ENCODE measurements at regions not wholly inside any gene's neighbourhood (a gene's known extent, or its start where the extent isn't known, plus 50 kb on each side); places are given as distances from the start of the nearest gene placed in this dataset.
A peak's percentile ranks its signal among the peaks of the same experiment; 100 is the strongest.

DNA sequence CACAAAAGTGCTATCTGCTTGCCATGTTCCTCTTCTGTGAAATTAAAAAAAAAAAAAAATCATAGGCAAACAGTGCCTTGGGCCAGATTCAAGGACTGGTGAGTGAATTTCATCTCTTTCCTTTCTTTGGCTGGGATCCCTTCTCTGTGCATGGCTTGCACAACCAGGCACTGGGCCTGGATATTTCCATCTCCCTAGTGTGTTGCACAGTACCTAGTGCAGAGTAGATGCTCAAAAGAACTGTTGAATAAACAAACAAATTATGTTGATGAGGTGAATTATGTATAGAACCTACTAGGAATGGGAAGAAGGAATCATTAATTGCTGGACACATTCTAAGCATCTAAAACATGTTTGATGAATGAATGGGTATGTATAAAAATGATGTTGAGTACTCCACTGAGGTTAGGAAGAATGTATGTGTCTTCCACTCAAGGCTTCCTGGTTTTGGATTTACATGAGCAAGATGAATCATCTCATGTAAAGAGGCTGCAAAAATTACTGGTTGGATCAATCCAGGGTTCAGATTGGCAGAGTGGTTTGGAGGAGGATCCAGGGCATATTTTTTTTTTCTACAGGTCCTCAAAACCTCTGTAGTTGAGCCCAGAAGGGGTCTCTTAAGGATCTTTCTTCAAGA is 93.2 kb downstream of the EMP1 start:
- DNase-seq (ENCODE audit: low read depth in 3 of 3), result no peak

DNA sequence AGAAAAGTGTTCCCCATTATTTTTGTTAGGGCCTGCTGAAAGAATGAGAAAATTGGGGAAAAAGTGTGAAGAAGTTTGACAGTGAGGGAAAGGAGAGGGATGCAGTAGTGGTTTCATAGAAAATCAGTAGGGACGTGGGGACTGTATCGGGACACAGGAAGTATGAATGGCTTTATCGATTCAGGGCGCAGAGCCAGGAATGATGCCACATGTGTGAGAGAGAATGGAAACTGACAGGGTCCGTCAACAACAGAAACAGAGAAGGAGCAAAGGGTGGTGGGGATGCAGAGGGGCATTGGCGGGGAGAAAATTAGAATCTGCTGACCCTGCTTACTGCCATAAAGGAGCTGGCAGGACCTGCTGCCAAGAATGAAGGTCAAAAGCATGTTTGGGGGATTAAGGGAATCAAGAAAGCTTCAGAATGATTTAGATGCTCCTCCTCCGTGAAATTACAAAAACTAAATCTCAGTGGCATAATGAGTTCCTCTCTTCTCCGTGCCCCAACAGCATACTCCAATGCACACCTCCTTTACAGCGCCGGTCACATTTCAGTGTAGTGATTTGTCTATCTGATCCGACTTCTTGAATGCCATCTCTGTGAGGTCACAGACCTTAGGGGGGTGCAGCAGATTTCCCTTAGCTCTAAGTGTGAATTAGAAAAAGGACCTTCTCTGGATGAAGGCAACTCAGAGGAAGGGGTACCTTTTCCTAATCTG is 92.6 kb downstream of the EMP1 start:
- DNase-seq (ENCODE audit: low read depth in 3 of 3), result no peak

DNA sequence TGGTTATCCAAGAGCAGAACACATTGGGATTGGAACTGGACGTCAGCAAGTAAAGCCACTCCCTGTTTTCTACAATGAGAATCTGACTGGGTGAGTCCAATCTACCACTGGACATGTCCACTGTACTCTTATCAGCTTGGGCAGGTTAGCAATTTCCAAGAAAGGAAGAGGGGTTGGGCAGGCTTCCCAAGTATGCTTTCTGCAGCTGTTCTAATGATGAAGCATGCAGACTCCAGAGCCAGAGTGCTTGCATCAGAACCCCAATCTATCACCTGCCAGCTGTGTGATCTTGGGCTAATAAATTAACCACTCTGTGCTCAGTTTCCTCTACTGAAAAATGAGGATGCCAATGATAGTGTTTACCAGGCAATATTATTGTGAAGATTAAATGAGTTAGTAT is 92.0 kb downstream of the EMP1 start:
- DNase-seq (ENCODE audit: low read depth in 3 of 3), result no peak

DNA sequence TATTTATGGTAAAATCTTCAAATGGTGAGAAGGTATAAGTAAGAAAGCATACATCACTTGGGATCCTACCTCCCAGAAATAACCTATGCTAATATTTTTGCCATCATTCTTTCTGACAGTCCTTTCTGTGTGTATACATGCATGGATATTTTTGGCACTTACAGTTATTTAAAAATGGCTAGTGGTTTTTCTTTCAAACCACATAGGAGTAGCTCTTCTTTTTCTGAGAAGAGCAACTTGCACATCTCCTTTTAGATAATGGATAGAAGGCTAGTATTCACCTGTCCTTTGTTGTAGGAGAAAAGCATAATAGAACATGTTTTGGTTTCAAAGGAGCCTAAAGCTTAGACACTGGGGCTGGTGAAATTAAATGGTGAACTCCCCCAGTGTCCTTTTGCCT is 87.3 kb downstream of the EMP1 start:
- no peak for DNase-seq (ENCODE audit: low read depth in 3 of 3)

DNA sequence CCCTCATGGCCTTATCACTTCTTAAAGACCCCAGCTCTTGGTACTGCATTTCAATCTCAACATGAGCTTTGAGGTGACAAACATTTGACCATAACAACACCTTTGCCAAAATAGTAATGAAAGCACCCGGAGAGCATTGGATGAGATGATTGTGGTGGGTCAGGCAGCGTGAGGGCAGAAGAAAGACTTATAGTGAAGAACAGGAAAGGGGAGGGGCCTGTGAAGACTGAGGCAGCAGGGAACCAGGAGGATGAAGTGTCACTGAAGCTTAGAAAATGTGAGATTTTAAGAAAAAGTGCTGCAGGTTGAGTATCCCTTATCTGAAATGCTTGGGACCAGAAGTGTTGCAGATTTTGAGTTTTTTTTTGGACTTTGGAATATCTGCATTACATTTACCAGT is 86.3 kb downstream of the EMP1 start:
- DNase-seq (ENCODE audit: low read depth in 3 of 3), result no peak

DNA sequence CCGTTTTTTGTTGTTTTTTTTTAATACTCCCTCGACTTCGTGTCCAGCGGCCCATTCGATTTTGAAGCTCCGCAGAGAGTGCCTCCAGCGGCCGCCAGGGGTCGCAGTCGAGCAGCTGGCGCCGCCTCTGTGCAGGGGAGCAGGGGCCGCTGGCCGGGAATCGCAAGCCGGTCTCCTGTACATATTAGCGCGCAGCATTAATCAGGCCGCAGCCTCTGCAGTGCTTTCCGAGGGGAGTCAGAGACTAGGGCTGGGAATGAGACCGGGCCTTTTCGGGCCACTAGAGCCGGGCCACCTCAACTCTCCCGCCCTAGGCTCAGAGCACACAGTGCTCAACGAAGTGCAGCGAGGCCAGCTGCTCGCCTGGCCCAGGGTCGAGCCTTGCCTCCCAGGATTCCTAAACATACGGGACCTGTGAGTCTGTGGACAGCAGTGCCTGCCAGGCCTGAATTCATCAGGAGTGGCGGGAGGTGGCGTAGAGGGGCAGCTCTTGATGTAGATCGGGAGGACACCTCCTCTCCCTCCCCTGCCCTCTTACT is 81.8 kb downstream of the EMP1 start:
- peak; percentile 19 to 35 (median 35) for DNase-seq (ENCODE audit: low read depth in 3 of 3)

DNA sequence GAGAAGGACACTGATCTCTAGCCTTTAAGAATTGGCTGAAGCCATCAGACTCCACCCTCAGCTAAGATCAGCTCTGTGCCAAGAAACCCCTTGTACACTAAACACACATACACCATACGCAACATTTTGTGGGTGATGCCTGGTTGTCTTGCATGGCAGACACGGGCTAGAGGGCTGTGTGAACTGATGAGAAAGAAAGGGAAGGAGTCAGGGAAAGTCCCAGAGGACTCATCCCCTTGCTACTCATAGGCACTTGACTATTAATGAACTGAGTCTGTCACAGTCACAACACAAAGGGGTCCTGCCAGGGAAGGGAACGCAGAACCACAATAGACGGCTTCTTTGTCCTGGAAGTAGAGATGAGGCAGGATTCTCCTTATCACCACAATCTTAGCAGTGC is 80.8 kb downstream of the EMP1 start:
- DNase-seq (ENCODE audit: low read depth in 3 of 3), result no peak

DNA sequence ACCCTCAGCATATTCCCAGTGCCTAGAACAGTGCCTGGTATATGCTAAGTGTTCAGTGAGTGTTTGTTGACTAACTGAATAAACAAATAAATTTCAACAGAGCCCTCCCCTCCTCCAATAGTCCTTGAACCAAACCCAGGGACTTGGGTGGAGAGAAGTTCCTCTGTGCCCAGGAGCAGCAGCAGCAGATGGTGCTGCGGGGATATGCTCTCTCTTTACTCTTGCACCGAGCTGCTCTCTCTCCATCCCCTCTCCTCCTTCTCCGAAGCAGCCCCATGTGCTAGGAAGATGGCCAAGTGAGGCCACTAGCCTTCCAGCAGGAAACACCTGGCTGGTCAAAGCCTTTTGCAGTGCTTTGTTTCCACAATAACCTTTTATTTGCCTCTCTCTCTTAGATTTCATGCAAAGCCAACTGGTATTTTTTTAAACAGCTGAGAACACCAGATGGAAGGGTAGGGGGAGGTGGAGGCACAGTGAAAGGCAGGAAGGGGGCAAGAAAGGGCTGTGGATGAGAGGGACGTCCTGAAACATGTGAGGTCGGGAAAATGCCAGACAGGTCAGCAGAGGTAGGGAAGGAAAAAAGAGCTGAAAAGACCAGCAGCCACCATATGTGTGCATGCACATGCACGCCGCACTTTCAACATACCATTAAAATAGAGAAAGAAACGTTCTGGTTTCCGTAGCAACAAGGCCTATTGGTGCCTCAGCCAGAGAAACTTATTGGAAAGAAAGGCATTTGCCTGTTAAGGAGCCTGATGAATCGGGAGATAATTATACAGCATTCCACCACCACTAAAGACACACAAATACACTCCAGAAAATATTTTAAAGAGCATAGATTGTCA is 78.9 kb downstream of the EMP1 start:
- no peak for DNase-seq (ENCODE audit: low read depth in 3 of 3)

DNA sequence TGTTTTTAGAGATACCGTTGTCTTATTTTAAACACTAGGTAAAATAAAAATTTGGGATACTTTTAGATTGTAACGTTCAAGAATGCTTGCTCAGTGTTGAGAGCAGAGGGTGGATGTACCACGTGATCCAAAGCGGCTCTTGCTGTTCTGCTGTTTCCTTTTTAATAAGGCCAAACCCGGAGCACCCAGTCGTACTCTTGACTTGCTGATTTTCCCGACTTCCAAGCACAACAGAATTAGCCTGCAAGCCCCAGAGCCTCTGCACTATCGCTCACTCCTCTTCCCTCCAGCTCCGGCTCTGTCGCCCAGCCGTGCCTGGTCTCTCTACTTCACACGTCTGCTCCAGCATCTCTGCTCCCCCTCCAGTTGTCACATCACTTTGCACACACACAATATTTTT is 77.3 kb downstream of the EMP1 start:
- no peak for DNase-seq (ENCODE audit: low read depth in 3 of 3)

DNA sequence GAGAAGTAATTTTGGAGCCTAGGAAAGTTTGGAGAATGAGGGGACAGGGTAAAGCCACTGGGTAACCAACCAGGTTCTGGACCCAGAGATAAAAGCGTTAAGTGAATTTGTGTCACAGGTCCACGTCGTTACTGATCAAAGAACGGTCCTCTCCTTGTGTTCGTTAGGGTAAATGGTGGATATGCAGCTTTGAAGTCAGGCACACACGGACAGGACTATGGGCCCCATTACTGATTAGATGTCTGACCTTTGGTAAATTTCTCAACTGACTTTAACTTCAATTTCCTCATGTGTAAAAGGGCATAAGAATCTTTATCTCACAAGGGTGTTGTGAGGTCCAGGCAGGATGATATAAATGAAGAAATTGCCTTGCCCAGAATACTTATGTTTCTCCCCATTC is 76.6 kb downstream of the EMP1 start:
- no peak for DNase-seq (ENCODE audit: low read depth in 3 of 3)

DNA sequence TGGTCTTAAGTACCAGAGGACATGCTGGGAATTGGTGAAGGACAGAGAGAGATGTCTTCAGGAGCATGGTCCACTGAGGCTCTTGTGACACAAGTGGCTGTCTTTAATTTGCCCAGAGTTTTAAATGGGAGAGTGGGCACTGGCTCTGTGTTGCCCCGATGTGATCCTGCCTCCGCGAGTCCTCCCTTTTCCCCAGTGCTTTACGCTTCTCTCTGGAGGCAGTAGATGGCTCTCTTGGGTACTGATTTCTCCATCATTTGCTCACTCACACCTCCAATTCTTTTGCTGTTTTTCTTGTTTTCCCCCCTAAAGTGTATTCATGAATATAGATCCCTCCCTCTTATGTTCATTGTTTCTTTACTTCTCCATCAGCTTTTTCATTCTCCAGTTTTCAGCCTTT is 74.3 kb downstream of the EMP1 start:
- DNase-seq (ENCODE audit: low read depth in 3 of 3), result no peak

Measured in stimulated activated CD4-positive, alpha-beta T cell treated with anti-CD3 and anti-CD28 coated beads, TNF-alpha, amount 100 ng/mL, for 4 hours (primary cell).